MG63 (cell line): ENCODE measurements at regions not wholly inside any gene's neighbourhood (a gene's known extent, or its start where the extent isn't known, plus 50 kb on each side); places are given as distances from the start of the nearest gene placed in this dataset.

Experiments used
- DNase-seq: peaks from one replicate; pipeline ENCODE4 v3.0.0-alpha.2; 2020
- H3K27me3 ChIP-seq: fragments of 250-450 bp; sonication (Bioruptor Pico); 2 replicates; pipeline ENCODE4 v1.5.1; 2020; ENCODE audit warnings: mild to moderate bottlenecking, moderate library complexity
- H3K36me3 ChIP-seq: fragments of 250-450 bp; sonication (Bioruptor Pico); 2 replicates; pipeline ENCODE4 v1.5.1; 2020; ENCODE audit warnings: mild to moderate bottlenecking, moderate library complexity
- H3K4me3 ChIP-seq: fragments of 250-450 bp; sonication (Bioruptor Pico); 2 replicates; pipeline ENCODE4 v1.5.1; 2020; ENCODE audit warnings: mild to moderate bottlenecking, moderate library complexity
- H3K9me3 ChIP-seq: fragments of 250-450 bp; sonication (Bioruptor Pico); 2 replicates; pipeline ENCODE4 v1.5.1; 2020; ENCODE audit warnings: mild to moderate bottlenecking, moderate library complexity

GRCh38 chr5:160504906-160505305 is 83.3 kb downstream of the PTTG1 start:
- H3K36me3 ChIP-seq, result no peaks in the 10 kb centered on the region
- no peaks in the 10 kb centered on the region for H3K9me3 ChIP-seq
- DNase-seq, result no peak
- H3K4me3 ChIP-seq, result no peak overlapping the region
- H3K27me3 ChIP-seq, result 0 out of 2 replicates have a peak, but pooled peaks cover 8% of the 10 kb centered on the region

DNA sequence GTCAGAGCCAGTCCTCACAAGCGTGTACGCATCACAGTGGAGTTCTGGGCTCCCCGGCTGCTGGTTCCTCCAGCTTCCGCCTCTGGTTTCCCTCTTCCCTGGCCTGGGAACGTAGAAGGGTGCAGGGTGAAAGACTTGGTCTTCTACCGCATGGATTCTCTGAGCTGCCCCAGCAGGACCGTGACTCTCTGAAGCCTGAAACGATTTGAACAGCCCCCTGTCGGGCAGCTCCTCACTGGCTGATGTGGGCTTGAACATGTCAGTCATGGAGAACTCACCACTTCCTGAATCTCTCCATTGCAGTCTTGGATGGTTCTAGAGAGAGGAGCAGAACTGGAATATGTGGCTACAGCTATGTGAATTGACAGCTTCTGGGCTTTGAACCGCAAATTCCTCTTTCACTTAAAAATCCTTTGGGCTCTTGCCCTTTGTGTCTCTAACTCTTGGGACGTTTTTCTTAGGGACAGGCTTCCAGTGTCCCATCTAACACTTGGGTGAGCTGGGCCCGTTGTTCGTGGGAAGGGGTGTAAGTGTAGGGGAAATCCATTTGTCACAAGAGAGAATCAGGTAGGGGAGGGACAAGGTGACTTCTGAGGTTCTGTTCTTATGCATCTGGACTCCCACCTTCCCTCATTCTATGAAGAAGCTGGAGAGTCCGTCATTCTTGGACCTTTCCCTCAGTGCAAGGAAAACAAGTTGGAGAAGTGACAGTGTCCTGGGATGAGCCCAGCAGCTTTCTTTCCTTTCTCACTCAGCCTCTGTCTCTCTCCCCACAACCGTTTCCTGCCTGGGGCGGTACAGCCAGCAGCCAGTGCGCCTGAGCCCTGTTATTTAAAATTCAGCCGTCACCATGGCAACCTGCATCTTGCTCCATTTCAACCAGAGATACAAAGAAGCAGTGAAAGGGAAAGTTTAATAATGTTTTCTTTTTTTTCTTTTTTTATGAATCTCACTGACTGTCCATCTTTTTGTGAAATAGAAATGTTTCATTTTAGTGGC is 84.7 kb downstream of the PTTG1 start:
- DNase-seq, result no peak
- H3K36me3 ChIP-seq, result no peaks in the 10 kb centered on the region
- H3K9me3 ChIP-seq, result no peaks in the 10 kb centered on the region
- no peak overlapping the region for H3K4me3 ChIP-seq
- H3K27me3 ChIP-seq, result 0 out of 2 replicates have a peak, but pooled peaks cover 8% of the 10 kb centered on the region

- peak; percentile 41 for DNase-seq
- Histone ChIP-seq H3K36me3 (no peaks in the 10 kb centered on the region), H3K4me3 (no peak overlapping the region), H3K27me3 (0 out of 2 replicates have a peak, but pooled peaks cover 4% of the 10 kb centered on the region), H3K9me3 (no peaks in the 10 kb centered on the region)
Observed at GRCh38 chr5:160507221-160507721, 85.6 kb downstream of the PTTG1 start.

DNA sequence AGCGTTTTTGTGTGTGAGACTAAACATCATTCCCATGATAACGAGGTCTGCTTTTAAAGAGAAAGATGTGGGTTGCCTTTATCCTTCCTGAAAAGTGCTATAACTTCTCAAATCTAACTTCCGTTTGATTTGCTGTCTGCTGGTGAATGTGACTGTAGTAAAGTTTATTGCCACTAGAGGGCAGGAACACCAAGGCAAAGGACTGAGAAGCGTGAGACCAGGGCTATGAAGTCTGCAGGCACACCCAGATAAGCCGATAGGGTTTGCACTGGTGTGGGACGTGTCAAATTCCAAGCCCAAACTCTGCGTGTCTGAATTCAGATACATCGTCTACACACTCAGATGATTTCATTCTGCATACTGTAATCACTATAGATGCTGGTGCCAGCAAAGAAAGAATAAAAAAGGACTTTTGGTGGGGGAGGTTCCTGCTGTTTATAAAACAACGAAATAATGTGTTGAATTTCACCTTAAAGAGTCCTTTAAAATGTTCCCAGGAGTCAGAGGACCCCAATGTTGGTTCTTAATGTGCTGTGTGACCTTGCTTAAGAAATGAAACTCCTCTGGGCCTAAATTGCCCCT is 87.2 kb downstream of the PTTG1 start:
- DNase-seq, result peak; percentile 61
- Histone ChIP-seq H3K27me3 (peaks cover 6% of the 10 kb centered on the region; the same call in 1 of the 2 replicates), H3K4me3 (no peak overlapping the region), H3K9me3 (no peaks in the 10 kb centered on the region), H3K36me3 (no peaks in the 10 kb centered on the region)

GRCh38 chr5:160511280-160511929 is 89.8 kb downstream of the PTTG1 start:
- DNase-seq, result no peak
- H3K27me3 ChIP-seq, result peaks cover 6% of the 10 kb centered on the region; the same call in 1 of the 2 replicates
- H3K4me3 ChIP-seq, result no peak overlapping the region
- H3K36me3 ChIP-seq, result no peaks in the 10 kb centered on the region
- H3K9me3 ChIP-seq, result no peaks in the 10 kb centered on the region
